ENCODE measurements at regions not wholly inside any gene's neighbourhood (a gene's known extent, or its start where the extent isn't known, plus 50 kb on each side); places are given as distances from the start of the nearest gene placed in this dataset.

DNA sequence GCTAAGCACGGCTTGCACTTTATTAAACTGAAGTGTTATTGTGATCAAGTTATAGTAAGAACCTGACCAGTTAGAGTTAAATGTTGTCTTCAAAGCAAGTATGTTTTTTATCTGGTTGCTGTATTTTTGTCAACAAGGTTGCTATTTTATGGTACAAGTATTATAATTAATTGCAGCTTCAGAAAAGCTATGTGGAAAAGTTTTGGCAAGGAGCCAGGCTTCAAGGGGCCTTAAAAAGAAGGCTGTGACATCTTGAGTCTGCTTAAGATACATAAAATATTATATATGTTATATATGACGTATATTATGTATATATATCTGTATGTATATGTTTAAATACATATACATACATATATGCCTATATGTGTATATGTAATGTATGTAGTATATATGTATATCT, 1461.2 kb upstream of the CDH8 start:
- DNase-seq (ENCODE audit: low read depth, low spot score): no peak
- Histone ChIP-seq H3K4me3 (ENCODE audit: control insufficient read depth in 2 of 3, extremely low read depth in 1 of 3, insufficient read depth in 2 of 3, low read depth in 1 of 3, low read length in 3 of 3) (no peak overlapping the region), H3K36me3 (ENCODE audit: control insufficient read depth in 2 of 2, extremely low read depth in 1 of 2, insufficient read depth in 2 of 2, low read length in 2 of 2) (no peaks in the 10 kb centered on the region), H3K79me2 (ENCODE audit: control insufficient read depth, insufficient read depth, low read length) (no peaks in the 10 kb centered on the region), H3K4me2 (ENCODE audit: control insufficient read depth, extremely low read depth, insufficient read depth, low read depth, low read length) (no peak overlapping the region), H3K9me3 (ENCODE audit: control insufficient read depth, low read depth, low read length) (no peaks in the 10 kb centered on the region), H2AFZ (ENCODE audit: control insufficient read depth, low read length) (no peak overlapping the region), H3K4me1 (ENCODE audit: control insufficient read depth, extremely low read depth, insufficient read depth, low read length) (no peaks in the 10 kb centered on the region), H4K20me1 (ENCODE audit: control insufficient read depth, extremely low read depth, insufficient read depth, low read length) (no peaks in the 10 kb centered on the region), H3K27ac (ENCODE audit: control insufficient read depth, insufficient read depth, low read length) (no peak overlapping the region), H3K9ac (ENCODE audit: control insufficient read depth, extremely low read depth, insufficient read depth, low read length) (no peak overlapping the region), H3K27me3 (ENCODE audit: control insufficient read depth, extremely low read depth, insufficient read depth, low read length) (no peaks in the 10 kb centered on the region), H3K9me1 (ENCODE audit: control insufficient read depth, extremely low read depth, insufficient read depth, low read length) (no peaks in the 10 kb centered on the region)
- no peak for FAIRE-seq
- TF ChIP-seq EZH2 (IDR thresholded peaks at IDR 0.05; ENCODE audit: low read length): no peak
- TF ChIP-seq, protein P1, sequence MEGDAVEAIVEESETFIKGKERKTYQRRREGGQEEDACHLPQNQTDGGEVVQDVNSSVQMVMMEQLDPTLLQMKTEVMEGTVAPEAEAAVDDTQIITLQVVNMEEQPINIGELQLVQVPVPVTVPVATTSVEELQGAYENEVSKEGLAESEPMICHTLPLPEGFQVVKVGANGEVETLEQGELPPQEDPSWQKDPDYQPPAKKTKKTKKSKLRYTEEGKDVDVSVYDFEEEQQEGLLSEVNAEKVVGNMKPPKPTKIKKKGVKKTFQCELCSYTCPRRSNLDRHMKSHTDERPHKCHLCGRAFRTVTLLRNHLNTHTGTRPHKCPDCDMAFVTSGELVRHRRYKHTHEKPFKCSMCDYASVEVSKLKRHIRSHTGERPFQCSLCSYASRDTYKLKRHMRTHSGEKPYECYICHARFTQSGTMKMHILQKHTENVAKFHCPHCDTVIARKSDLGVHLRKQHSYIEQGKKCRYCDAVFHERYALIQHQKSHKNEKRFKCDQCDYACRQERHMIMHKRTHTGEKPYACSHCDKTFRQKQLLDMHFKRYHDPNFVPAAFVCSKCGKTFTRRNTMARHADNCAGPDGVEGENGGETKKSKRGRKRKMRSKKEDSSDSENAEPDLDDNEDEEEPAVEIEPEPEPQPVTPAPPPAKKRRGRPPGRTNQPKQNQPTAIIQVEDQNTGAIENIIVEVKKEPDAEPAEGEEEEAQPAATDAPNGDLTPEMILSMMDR (optimal IDR thresholded peaks at IDR 0.05 in 1 of 3, IDR thresholded peaks at IDR 0.05 in 1 of 3, conservative IDR thresholded peaks at IDR 0.05 in 1 of 3; ENCODE audit: extremely low read depth in 1 of 3, insufficient read depth in 2 of 3, low read length in 3 of 3): no peak
- dilution Hi-C loops (cut with MboI; ENCODE audit: extremely low pct_ligation_motif_present, low sequenced_read_pairs): no loop called here

DNA sequence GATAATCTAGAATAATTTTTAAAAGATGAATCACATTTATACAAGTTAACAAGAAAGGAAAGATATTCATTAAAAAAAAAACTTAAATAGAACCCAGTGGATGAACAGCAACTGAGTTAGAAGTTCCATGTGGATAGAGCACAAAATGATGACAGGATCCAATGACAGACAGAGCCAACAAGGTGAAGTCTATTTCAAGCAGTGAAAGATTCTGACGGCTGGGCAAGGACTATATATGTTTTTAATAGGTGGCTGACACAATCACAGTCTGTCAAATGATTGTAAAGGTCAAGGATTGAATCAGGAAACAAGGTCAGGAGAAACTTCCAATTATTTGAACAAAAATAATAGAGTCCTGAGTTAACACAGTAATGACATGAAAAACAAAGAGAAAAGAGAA, 1460.0 kb upstream of the CDH8 start:
- Histone ChIP-seq H4K20me1 (ENCODE audit: control insufficient read depth, extremely low read depth, insufficient read depth, low read length) (no peaks in the 10 kb centered on the region), H3K36me3 (ENCODE audit: control insufficient read depth in 2 of 2, extremely low read depth in 1 of 2, insufficient read depth in 2 of 2, low read length in 2 of 2) (no peaks in the 10 kb centered on the region), H3K4me1 (ENCODE audit: control insufficient read depth, extremely low read depth, insufficient read depth, low read length) (no peaks in the 10 kb centered on the region), H3K4me2 (ENCODE audit: control insufficient read depth, extremely low read depth, insufficient read depth, low read depth, low read length) (no peak overlapping the region), H3K9ac (ENCODE audit: control insufficient read depth, extremely low read depth, insufficient read depth, low read length) (no peak overlapping the region), H3K79me2 (ENCODE audit: control insufficient read depth, insufficient read depth, low read length) (no peaks in the 10 kb centered on the region), H3K27ac (ENCODE audit: control insufficient read depth, insufficient read depth, low read length) (no peak overlapping the region), H3K9me3 (ENCODE audit: control insufficient read depth, low read depth, low read length) (no peaks in the 10 kb centered on the region), H3K9me1 (ENCODE audit: control insufficient read depth, extremely low read depth, insufficient read depth, low read length) (no peaks in the 10 kb centered on the region), H3K27me3 (ENCODE audit: control insufficient read depth, extremely low read depth, insufficient read depth, low read length) (no peaks in the 10 kb centered on the region), H2AFZ (ENCODE audit: control insufficient read depth, low read length) (no peak overlapping the region), H3K4me3 (ENCODE audit: control insufficient read depth in 2 of 3, extremely low read depth in 1 of 3, insufficient read depth in 2 of 3, low read depth in 1 of 3, low read length in 3 of 3) (no peak overlapping the region)
- TF ChIP-seq, protein P1 (optimal IDR thresholded peaks at IDR 0.05 in 1 of 3, IDR thresholded peaks at IDR 0.05 in 1 of 3, conservative IDR thresholded peaks at IDR 0.05 in 1 of 3; ENCODE audit: extremely low read depth in 1 of 3, insufficient read depth in 2 of 3, low read length in 3 of 3): no peak
- TF ChIP-seq EZH2 (IDR thresholded peaks at IDR 0.05; ENCODE audit: low read length): no peak
- dilution Hi-C loops (cut with MboI; ENCODE audit: extremely low pct_ligation_motif_present, low sequenced_read_pairs): no loop called here
- DNase-seq (ENCODE audit: low read depth, low spot score): no peak
- no peak for FAIRE-seq

Measured in keratinocyte (primary cell).